GM12878 (cell line): ENCODE measurements at regions not wholly inside any gene's neighbourhood (a gene's known extent, or its start where the extent isn't known, plus 50 kb on each side); places are given as distances from the start of the nearest gene placed in this dataset.

Experiments used
- ATAC-seq: fragments of 200-7000 bp; cut with Tn5 transposase; 3 replicates; pipeline ENCODE4 v1.9.1; 2020; ENCODE audit warnings: mild to moderate bottlenecking, moderate library complexity
- BruUV-seq: library from RNA; stranded (reverse); fragments of 400-500 nt; replicated peaks from 2 replicates; lab custom pipeline; 2021; lab: Mats Ljungman, UMichigan
- CTCF ChIA-PET: fragments of 300-600 bp; sonication (Branson Sonifier 250); formaldehyde crosslinking; extraction: SDS; loops from one replicate; lab custom pipeline; 2021; ENCODE audit warnings: inconsistent platforms; lab: Yijun Ruan, JAX
- POLR2A ChIA-PET: fragments of 350-600 bp; formaldehyde crosslinking; extraction: SDS; loops from one replicate; lab custom pipeline; 2021; ENCODE audit warnings: inconsistent platforms; lab: Charles Lee
- RAD21 ChIA-PET: fragments of 300-600 bp; sonication (Branson Sonifier 250); formaldehyde crosslinking; loops from one replicate; lab custom pipeline; 2023; ENCODE audit warnings: antibody characterized with exemption; ENCODE audit not compliant: unreplicated experiment; lab: Charles Lee
- SMC1A ChIA-PET: fragments of 300-600 bp; sonication (Branson Sonifier 250); formaldehyde crosslinking; loops from one replicate; lab custom pipeline; 2023; ENCODE audit not compliant: unreplicated experiment, uncharacterized antibody; lab: Charles Lee
- DNase-seq: peaks from one replicate; pipeline ENCODE4 v3.0.0-alpha.2; 2011; ENCODE audit warnings: low read depth, low spot score
- FAIRE-seq: peaks from 3 replicates; lab custom pipeline; 2011; peaks lifted over from hg19 to GRCh38; lab: Jason Lieb, UNC
- H2AFZ ChIP-seq: 2 replicates; pipeline ENCODE4 v1.6.0; 2011; ENCODE audit warnings: low read depth, low read length, control low read depth; ENCODE audit not compliant: control insufficient read depth
- H3K27ac ChIP-seq: 2 replicates; pipeline ENCODE4 v1.5.1; 2011; ENCODE audit warnings: control low read depth; ENCODE audit not compliant: control insufficient read depth, insufficient read depth
- H3K27me3 ChIP-seq, 2 experiments: replicated peaks in 1 of 2; 2 replicates each; pipeline versions ENCODE4 v1.6.0 to v1.6.1; 2011; ENCODE audit warnings: low read length in 1 of 2; ENCODE audit not compliant: control insufficient read depth in 2 of 2, insufficient read depth in 2 of 2
- H3K36me3 ChIP-seq, 2 experiments: 2 replicates each; pipeline ENCODE4 v1.5.1; 2011; ENCODE audit warnings: low read length in 1 of 2; ENCODE audit not compliant: control insufficient read depth in 2 of 2, insufficient read depth in 2 of 2
- H3K4me1 ChIP-seq: 2 replicates; pipeline ENCODE4 v1.6.1; 2011; ENCODE audit warnings: mild to moderate bottlenecking, low read length, moderate library complexity, mixed read lengths; ENCODE audit not compliant: control insufficient read depth, insufficient read depth
- H3K4me2 ChIP-seq: 2 replicates; pipeline ENCODE4 v1.6.0; 2011; ENCODE audit warnings: control low read depth; ENCODE audit not compliant: control insufficient read depth, insufficient read depth
- H3K4me3 ChIP-seq: fragments of 200-600 bp; sonication (generic); 2 replicates; pipeline ENCODE4 v1.5.1; 2016
- H3K79me2 ChIP-seq: 2 replicates; pipeline ENCODE4 v1.6.0; 2011; ENCODE audit warnings: low read length; ENCODE audit not compliant: control insufficient read depth, insufficient read depth
- H3K9ac ChIP-seq: 2 replicates; pipeline ENCODE4 v1.8.0; 2011; ENCODE audit warnings: low read length, control low read depth, mixed read lengths; ENCODE audit not compliant: control insufficient read depth, insufficient read depth
- H3K9me3 ChIP-seq: replicated peaks from 3 replicates; pipeline ENCODE4 v1.5.1; 2011; ENCODE audit warnings: mild to moderate bottlenecking, low read length; ENCODE audit not compliant: control insufficient read depth, insufficient read depth
- H4K20me1 ChIP-seq: 2 replicates; pipeline ENCODE4 v1.6.0; 2011; ENCODE audit not compliant: control insufficient read depth, insufficient read depth
- BMI1 ChIP-seq: fragments of 450-650 bp; IDR thresholded peaks from 2 replicates; pipeline ENCODE4 v1.6.1; 2016; ENCODE audit warnings: mild to moderate bottlenecking, moderate library complexity, borderline replicate concordance
- CREB1 ChIP-seq: IDR thresholded peaks from 2 replicates; pipeline ENCODE4 v1.6.1; 2012; ENCODE audit warnings: low read depth, mild to moderate bottlenecking, inconsistent platforms
- E2F4 ChIP-seq: IDR thresholded peaks from 2 replicates; pipeline ENCODE4 v1.6.1; 2012; ENCODE audit warnings: low read depth, low read length, improper control_type of control experiment
- E2F8 ChIP-seq: fragments of 450-650 bp; IDR thresholded peaks from 2 replicates; pipeline ENCODE4 v1.6.1; 2018; ENCODE audit warnings: mild to moderate bottlenecking, low read depth, moderate library complexity; ENCODE audit not compliant: partially characterized antibody
- EP300 ChIP-seq, 2 experiments: fragments of 150-350 bp in 1 of 2; IDR thresholded peaks; 2 replicates each; pipeline ENCODE4 v1.6.1; 2011 to 2012; ENCODE audit warnings: low read depth in 2 of 2, low read length in 2 of 2, borderline replicate concordance in 1 of 2, improper control_type of control experiment in 1 of 2, inconsistent platforms in 1 of 2; ENCODE audit not compliant: control insufficient read depth in 1 of 2
- GABPA ChIP-seq: IDR thresholded peaks from 2 replicates; pipeline ENCODE4 v1.6.1; 2014; ENCODE audit warnings: antibody characterized with exemption, low read depth, mild to moderate bottlenecking, inconsistent platforms
- HDAC2 ChIP-seq: fragments of 200-600 bp; sonication (generic); IDR thresholded peaks from 2 replicates; pipeline ENCODE4 v1.6.1; 2017
- IKZF1 ChIP-seq: fragments of 450-650 bp; conservative IDR thresholded peaks from 2 replicates; pipeline ENCODE4 v1.6.1; 2017; ENCODE audit warnings: antibody characterized with exemption, mild to moderate bottlenecking
- IKZF2 ChIP-seq, 2 experiments: fragments of 450-650 bp; IDR thresholded peaks; 2 replicates each; pipeline ENCODE4 v1.6.1; 2017; ENCODE audit warnings: mild to moderate bottlenecking in 2 of 2, moderate library complexity in 2 of 2
- IRF3 ChIP-seq: fragments of 450-650 bp; IDR thresholded peaks from 2 replicates; pipeline ENCODE4 v1.6.1; 2014; ENCODE audit warnings: mild to moderate bottlenecking
- MEF2A ChIP-seq: IDR thresholded peaks from 2 replicates; pipeline ENCODE4 v1.6.1; 2011; ENCODE audit warnings: low read depth, mild to moderate bottlenecking, low read length, moderate library complexity; ENCODE audit not compliant: insufficient read depth
- NR2F1 ChIP-seq: fragments of 450-650 bp; conservative IDR thresholded peaks from 2 replicates; pipeline ENCODE4 v1.6.1; 2017; ENCODE audit warnings: mild to moderate bottlenecking
- POLR2AphosphoS5 ChIP-seq: IDR thresholded peaks from 2 replicates; pipeline ENCODE4 v1.6.1; 2011; ENCODE audit warnings: mild to moderate bottlenecking, low read length, inconsistent platforms
- RAD21 ChIP-seq: IDR thresholded peaks from 2 replicates; pipeline ENCODE4 v1.6.1; 2011; ENCODE audit warnings: mild to moderate bottlenecking, low read depth, low read length, moderate library complexity; ENCODE audit not compliant: insufficient read depth
- RAD51 ChIP-seq: fragments of 450-650 bp; IDR thresholded peaks from 2 replicates; pipeline ENCODE4 v1.6.1; 2016; ENCODE audit warnings: moderate library complexity, mild to moderate bottlenecking, inconsistent platforms
- RELB ChIP-seq: fragments of 450-650 bp; IDR thresholded peaks from 2 replicates; pipeline ENCODE4 v1.6.1; 2017; ENCODE audit warnings: low read depth, mild to moderate bottlenecking, moderate library complexity
- SMAD1 ChIP-seq: fragments of 450-650 bp; IDR thresholded peaks from 2 replicates; pipeline ENCODE4 v1.6.1; 2018; ENCODE audit warnings: mild to moderate bottlenecking, low read depth; ENCODE audit not compliant: partially characterized antibody
- SMAD5 ChIP-seq: IDR thresholded peaks from 2 replicates; pipeline ENCODE4 v1.6.1; 2016; ENCODE audit warnings: antibody characterized with exemption, low read depth
- WGBS: methylation state at CpG from one replicate; pipeline ENCODE4 v1.1.6; 2016; ENCODE audit warnings: low lambda C conversion rate; ENCODE audit not compliant: insufficient replicate concordance, insufficient coverage; ENCODE audit errors: missing lambda C conversion rate; 5-methylcytosine and 5-hydroxymethylcytosine counted together
- in situ Hi-C: fragments of 300-500 bp; cut with MboI; formaldehyde crosslinking; loops from 9 replicates; pipeline ENCODE4 v1.14.3; 2018; ENCODE audit warnings: mixed read lengths
- intact Hi-C: fragments of 100-400 bp; cut with micrococcal nuclease; formaldehyde crosslinking; loops from one replicate; pipeline ENCODE4 v1.14.2; 2022; ENCODE audit not compliant: unreplicated experiment

GRCh38 chr11:25593221-25593620 lies 738.7 kb upstream of the ANO3 start (continued):
- no peak for TF ChIP-seq IRF3
- no peak for TF ChIP-seq IKZF1
- TF ChIP-seq, all 136 proteins: peak for 0

- no peak overlapping the region for H3K4me3 ChIP-seq
- POLR2A ChIA-PET, result no interaction called here
- no peaks in the 10 kb centered on the region for H3K4me1 ChIP-seq
- in situ Hi-C loops, result no loop called here
- intact Hi-C loops, result no loop called here
- TF ChIP-seq HDAC2, result no peak
- TF ChIP-seq RAD21, result no peak
- no peak for TF ChIP-seq E2F8
- TF ChIP-seq E2F4, result no peak
- TF ChIP-seq GABPA, result no peak
- no peak for TF ChIP-seq NR2F1
- TF ChIP-seq IKZF2 (IDR thresholded peaks at IDR 0.05), result no peak
- TF ChIP-seq POLR2AphosphoS5, result no peak
- TF ChIP-seq CREB1, result no peak
- no peak for TF ChIP-seq SMAD5
- no peak for TF ChIP-seq BMI1
- no peak for TF ChIP-seq MEF2A
- TF ChIP-seq RAD51, result no peak
- TF ChIP-seq RELB, result no peak
- no peak for TF ChIP-seq SMAD1
- TF ChIP-seq EP300 (IDR thresholded peaks at IDR 0.05; ENCODE audit: borderline replicate concordance in 1 of 2, control insufficient read depth in 1 of 2, low read depth in 2 of 2, low read length in 2 of 2), result no peak
- TF ChIP-seq, all 136 proteins: peak for 0
- H3K27ac ChIP-seq, result no peak overlapping the region
- H3K4me2 ChIP-seq, result no peak overlapping the region
- RAD21 ChIA-PET, result no interaction called here
- CTCF ChIA-PET, result no interaction called here
- H3K79me2 ChIP-seq, result no peaks in the 10 kb centered on the region
- DNase-seq (no peak), FAIRE-seq (no peak), ATAC-seq (no peak)
- H3K27me3 ChIP-seq, result no peaks in the 10 kb centered on the region
- H2AFZ ChIP-seq, result no peak overlapping the region
- WGBS, result 10% methylated on average over 3 of the region's 3 CpGs
- no peak overlapping the region for H3K9ac ChIP-seq
- SMC1A ChIA-PET, result no interaction called here
- H4K20me1 ChIP-seq, result no peaks in the 10 kb centered on the region
- no TSS peak for BruUV-seq
- no peaks in the 10 kb centered on the region for H3K9me3 ChIP-seq
- H3K36me3 ChIP-seq, result no peaks in the 10 kb centered on the region
These were observed 735.2 kb upstream of the ANO3 start for GRCh38 chr11:25596701-25597100.
